Inferior parietal cortex (tissue), 1 donor: ENCODE measurements at regions not wholly inside any gene's neighbourhood (a gene's known extent, or its start where the extent isn't known, plus 50 kb on each side); places are given as distances from the start of the nearest gene placed in this dataset.
"Not testable (repeated sequence)": the region's sequence is repeated elsewhere in the genome, so short reads cannot be mapped to it uniquely, and the experiment has no call there.

ENCODE experiments used
- DNase-seq: peaks from one replicate; pipeline ENCODE4 v3.0.0-alpha.2; 2016; ENCODE audit errors: extremely low spot score

DNA sequence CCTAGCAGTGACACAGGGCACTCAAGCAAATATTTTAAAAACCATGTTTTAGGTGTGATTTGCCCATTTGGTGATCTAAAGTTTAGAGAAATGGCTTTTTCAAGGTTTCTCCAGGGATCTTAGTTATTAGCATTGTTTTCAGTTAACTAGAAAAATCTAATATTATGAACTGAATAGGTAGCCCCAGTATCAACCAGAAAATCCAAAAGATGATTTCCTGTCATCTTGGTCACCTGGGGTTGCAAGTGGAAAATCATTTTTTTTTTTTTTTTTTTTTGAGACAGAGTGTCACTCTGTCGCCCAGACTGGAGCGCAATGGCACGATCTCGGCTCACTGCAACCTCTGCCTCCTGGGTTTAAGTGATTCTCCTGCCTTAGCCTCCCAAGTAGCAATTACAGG, 106.6 kb upstream of the FMN2 start:
- no peak for DNase-seq

DNA sequence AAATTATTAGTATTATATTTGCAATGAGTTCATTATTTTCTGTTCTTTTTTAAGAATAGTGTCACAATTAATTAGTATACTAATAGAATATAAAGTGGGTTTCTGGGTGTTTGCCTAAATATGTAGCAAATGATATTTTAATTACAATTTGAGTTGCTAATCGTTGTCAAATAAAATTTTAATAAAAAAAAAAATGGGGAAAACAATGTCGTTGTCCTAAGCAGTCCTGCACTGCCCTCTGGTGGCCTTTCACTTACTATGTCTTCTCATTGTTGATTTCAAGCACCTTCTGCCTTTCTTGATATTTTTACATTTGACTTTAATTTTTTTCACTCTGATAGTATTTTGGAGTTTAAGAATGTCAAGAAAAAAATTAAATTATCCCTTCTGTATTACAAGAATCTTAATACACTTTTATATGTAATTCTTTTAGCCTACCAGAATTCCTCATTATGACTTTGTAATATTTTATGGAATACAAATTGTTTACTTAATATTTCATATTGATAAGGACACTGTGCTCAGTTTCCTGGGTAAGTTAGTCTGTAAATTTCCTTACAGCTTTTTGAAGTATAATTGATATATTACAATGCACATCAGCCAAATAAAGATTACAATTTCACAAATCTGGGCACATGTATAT, 104.5 kb upstream of the FMN2 start:
- peak; percentile 67 for DNase-seq

DNA sequence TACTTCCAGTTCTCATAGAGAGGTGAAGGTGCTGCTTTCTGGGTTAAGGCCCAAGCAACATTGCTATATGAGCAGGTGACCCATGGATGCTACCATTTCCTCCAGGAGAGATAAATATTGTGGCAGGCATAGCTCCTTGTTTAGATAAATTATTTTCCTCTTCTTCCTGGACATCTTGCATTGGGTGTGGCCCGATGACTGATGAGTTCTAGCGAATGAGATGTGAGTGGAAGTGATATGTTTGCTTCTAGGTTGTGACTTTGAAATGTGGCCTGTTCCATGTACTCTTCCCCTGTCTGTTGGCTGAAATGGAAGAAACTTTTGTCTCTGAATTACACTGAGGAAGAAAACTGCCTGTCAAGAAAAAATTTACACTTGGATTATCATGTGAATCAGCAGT, 101.7 kb upstream of the FMN2 start:
- no peak for DNase-seq

- not testable (repeated sequence) for DNase-seq
These were observed 99.1 kb upstream of the FMN2 start for GRCh38 chr1:239992566-239992965.

DNA sequence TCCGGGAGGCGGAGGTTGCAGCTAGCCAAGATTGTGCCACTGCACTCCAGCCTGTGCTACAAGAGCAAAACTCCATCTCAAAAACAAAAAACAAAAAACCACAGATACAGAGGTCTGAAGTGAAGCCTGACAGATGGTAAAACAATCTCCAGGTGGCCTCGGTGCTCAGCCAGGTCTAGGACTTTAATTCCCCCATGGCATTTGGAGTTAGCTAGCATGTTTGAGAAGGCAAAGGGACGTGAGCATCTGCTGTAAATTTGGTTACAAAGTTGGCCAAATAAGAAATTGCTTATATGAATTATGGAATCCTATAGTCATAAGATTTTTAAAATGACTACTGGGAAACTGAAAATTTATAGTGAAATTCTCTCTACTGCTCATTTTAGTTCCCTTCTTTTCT, 98.3 kb upstream of the FMN2 start:
- DNase-seq: no peak

DNA sequence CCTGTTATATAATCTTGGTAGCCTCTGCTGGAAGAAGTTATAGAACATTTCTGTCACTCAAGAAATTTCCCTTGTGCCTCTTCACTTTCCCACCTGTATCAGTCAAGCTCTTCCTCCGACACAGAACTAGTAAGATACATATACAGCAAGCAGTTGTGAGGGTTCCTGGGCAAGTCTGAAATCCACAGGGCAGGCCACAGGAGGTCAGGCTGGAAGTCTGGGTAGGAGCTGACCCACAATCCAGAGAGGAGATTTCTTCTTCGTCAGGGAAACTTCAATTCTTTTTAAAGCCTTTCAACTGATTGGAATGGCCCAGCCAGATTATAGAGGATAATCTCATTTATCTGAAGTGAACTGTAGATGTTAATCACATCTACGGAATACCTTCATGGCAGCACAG, 96.4 kb upstream of the FMN2 start:
- no peak for DNase-seq

GRCh38 chr1:239997160-239997514, 94.5 kb upstream of the FMN2 start:
- no peak for DNase-seq

- no peak for DNase-seq
These were observed 94.0 kb upstream of the FMN2 start for GRCh38 chr1:239997515-239998311.

DNA sequence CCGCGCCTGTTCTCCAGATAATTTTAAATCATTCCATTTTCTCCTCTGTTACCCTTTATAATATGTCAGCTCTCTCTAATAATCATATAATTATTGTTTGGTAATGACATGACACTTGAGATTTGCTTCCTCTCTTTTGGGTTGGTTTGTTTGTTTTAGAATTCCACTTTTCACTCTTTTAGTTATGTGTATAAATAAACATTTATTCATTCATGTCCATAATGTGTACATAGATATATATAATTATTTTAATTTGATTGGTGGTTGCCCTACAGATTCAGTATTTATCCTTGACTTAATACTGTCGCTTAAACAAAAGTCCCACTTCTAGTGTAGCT, 93.4 kb upstream of the FMN2 start:
- DNase-seq: no peak

DNA sequence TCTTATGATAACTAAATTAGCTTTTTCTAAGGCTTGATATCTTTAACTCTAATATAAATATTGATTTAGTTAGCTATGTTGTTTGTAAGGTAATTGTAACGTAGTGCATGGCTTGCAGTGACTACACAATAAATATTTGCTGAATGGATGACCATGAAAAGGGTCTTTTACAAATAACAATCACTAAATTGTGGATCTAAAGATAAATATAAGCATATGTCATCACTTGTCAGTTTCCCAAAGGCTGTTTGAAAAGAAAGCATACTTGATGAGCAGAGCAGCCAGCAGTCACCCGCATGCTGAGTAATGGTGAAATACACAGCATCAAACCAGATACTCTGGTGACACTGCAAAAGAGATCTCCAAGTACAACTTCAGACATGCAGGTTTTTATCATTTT, 92.5 kb upstream of the FMN2 start:
- no peak for DNase-seq

- no peak for DNase-seq
These were observed 91.0 kb upstream of the FMN2 start for GRCh38 chr1:240000634-240001033.

DNA sequence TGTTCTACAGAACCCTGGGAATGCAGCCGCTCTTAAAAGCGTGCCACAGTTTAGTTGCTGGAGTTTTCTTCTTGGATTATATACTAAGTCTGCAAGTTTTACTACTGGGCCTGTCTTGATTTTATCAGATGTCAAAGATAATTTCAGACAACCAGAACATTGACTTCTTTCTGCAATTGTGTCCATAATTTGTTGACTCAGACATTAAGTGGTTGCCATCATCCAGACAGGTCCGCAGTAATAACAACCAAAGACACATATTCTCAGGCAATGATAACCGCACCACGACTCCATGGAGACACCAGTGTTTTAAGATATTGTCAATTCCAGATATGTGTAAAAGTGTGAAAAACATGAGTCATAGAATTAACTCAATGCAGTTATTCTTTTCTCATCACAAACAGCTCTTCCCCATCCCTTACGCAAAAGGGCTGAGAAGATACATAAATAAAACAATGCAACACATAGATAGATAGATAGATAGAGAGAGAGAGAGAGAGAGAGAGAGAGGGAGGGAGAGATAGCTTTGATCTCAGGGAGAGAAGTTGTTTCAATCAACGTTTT, 90.4 kb upstream of the FMN2 start:
- no peak for DNase-seq

DNA sequence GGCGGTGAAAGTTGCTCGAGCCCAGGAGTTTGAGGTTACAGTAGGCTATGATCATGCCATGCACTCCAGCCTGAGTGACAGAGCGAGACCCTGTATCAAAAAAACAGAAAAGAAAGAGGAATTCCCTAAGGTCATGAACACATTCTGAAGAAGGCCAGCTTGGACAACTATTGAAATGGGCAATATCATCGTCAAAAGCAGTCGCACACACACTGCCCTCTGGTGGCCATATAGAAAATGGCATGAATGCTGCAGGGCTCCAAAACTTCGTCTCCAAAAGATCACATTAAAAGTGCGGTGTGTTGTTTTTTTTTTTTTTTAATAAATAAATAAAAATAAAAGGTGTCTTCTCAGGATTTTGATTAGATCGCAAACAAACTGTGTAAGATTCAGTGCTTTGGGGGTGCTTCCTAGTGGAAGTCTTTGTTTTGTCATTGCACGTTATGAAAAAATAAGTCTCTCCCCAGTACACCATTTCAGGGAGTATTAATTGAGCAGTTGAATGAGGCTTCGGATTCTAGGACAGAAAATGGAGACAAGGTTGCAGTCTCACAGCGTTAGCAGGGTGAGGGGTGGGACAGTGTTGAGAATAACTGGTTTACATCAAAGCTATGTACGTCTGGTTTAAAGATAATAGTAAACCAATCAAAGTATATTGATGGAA, 87.5 kb upstream of the FMN2 start:
- DNase-seq: no peak

- DNase-seq: no peak
These were observed 85.6 kb upstream of the FMN2 start for GRCh38 chr1:240005997-240006650.

- no peak for DNase-seq
These were observed 83.4 kb upstream of the FMN2 start for GRCh38 chr1:240008298-240008697.

DNA sequence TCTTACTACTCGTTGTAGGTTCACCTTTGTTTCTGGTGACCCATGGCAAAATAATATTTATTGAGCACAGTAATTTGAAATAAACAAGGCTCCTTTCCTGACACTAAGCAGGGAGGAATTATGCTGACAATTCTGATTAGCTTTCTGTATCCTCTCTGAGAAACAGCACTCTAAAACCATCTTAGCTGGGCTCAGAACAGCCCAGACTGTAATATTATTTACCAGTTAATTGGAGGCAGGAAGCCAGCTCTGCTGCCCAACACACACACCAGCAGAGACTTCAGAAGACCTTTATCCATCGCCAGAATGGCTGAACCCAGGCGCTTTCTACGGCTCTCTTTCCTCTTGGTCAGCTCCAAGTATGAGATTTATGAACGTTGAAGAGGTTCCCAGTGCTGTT, 77.6 kb upstream of the FMN2 start:
- DNase-seq: no peak

DNA sequence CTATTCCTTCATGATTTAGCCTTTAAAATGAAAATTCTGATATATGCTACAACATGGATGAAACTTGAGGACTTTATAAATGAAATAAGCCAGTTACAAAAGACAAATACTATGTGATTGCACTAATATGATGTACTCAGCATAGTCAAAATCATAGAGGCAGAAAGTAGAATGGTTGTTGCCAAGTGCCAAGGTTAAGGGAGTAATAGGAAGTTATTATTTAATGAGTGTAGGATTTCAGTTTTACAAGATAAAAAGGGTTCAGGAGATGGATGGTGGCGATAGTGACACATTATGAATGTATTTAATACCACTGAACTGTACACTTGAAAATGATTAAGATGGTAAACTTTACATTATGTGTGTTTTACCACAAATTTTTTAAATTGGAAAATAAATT, 73.1 kb upstream of the FMN2 start:
- no peak for DNase-seq

GRCh38 chr1:240019524-240019923, 72.2 kb upstream of the FMN2 start:
- DNase-seq: no peak

DNA sequence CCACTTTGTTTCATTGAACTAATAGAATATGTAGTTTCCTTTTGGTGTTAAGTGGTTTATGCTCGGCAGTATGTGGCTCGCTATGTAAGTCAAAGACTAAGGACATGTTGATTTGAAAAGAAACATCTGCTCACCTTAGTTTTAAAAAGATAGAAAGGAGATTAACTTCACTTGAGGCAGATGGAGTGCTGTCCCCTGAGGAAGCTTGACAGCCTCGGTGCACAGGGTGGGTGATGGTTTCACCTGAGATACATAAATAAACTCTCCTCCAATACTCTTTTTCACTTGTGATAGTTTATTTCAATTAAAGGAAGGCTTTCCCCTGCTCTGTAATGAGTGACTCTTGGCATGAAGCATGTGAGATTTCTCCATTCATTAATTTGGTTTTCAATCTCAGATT, 70.8 kb upstream of the FMN2 start:
- DNase-seq: no peak

DNA sequence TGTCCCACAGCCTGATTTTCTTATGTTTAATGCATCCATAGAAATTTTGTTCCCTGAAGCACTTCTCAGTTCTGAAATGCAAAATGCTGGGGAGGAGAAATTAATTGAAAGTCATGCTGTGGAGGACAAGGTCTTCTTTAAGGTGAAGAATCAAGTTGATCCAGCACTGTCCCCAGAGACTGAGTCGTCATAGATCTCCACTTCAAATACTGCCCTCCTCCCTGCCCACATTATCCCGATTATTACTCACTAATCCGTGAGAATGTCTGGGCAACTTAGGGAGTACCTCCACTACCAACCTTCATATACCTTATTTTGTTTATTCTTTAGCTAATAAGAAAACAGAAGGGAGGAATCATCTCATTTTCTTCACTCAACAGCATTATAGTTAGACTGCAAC, 70.0 kb upstream of the FMN2 start:
- no peak for DNase-seq

GRCh38 chr1:240027059-240027462, 64.6 kb upstream of the FMN2 start:
- DNase-seq: peak; percentile 79

- no peak for DNase-seq
These were observed 62.3 kb upstream of the FMN2 start for GRCh38 chr1:240029418-240029817.
